Activated B cell treated with CpG ODN at 0.5 μM for 24 hours (primary cell): ENCODE measurements at regions not wholly inside any gene's neighbourhood (a gene's known extent, or its start where the extent isn't known, plus 50 kb on each side); places are given as distances from the start of the nearest gene placed in this dataset.

Source experiments
- ATAC-seq: fragments of 200-7000 bp; cut with Tn5 transposase; one replicate; pipeline ENCODE4 v1.10.0; 2021; ENCODE audit warnings: low read depth, mild to moderate bottlenecking, moderate library complexity
- CTCF ChIA-PET: fragments of 350-600 bp; sonication (Branson Sonifier 250); formaldehyde crosslinking; loops from one replicate; lab custom pipeline; 2021; ENCODE audit warnings: antibody characterized with exemption; lab: Charles Lee
- POLR2A ChIA-PET: fragments of 350-600 bp; sonication (Branson Sonifier 250); formaldehyde crosslinking; loops from one replicate; lab custom pipeline; 2021; ENCODE audit warnings: antibody characterized with exemption; lab: Charles Lee
- DNase-seq: peaks from one replicate; pipeline ENCODE4 v3.0.0; 2022
- H3K27ac Mint-ChIP-seq: one replicate; pipeline ENCODE4 v1.8.0; 2020; ENCODE audit warnings: mixed read lengths
- H3K27me3 Mint-ChIP-seq: one replicate; pipeline ENCODE4 v1.8.0; 2021; ENCODE audit warnings: mixed read lengths
- H3K36me3 Mint-ChIP-seq: one replicate; pipeline ENCODE4 v1.8.0; 2021; ENCODE audit warnings: low read depth, mixed read lengths
- H3K4me1 Mint-ChIP-seq: one replicate; pipeline ENCODE4 v1.8.0; 2021; ENCODE audit warnings: mixed read lengths
- H3K4me3 Mint-ChIP-seq: one replicate; pipeline ENCODE4 v1.8.0; 2020; ENCODE audit warnings: mild to moderate bottlenecking, mixed read lengths
- H3K9me3 Mint-ChIP-seq: one replicate; pipeline ENCODE4 v1.8.0; 2020; ENCODE audit warnings: mixed read lengths
- CTCF ChIP-seq: fragments of 200-600 bp; IDR thresholded peaks from one replicate; pipeline ENCODE4 v1.8.0; 2022; ENCODE audit warnings: antibody characterized with exemption, mild to moderate bottlenecking
- intact Hi-C: fragments of 100-400 bp; cut with micrococcal nuclease; formaldehyde crosslinking; loops from one replicate; pipeline ENCODE4 v1.15.1; 2024

GRCh38 chrX:117510453-117510852, 606.2 kb downstream of the KLHL13 start:
- no peaks in the 10 kb centered on the region for H3K36me3 Mint-ChIP-seq
- TF ChIP-seq CTCF, result no peak
- no peaks in the 10 kb centered on the region for H3K27me3 Mint-ChIP-seq
- no peak overlapping the region for H3K4me3 Mint-ChIP-seq
- no peaks in the 10 kb centered on the region for H3K9me3 Mint-ChIP-seq
- H3K4me1 Mint-ChIP-seq, result no peaks in the 10 kb centered on the region
- ATAC-seq, result no peak
- ChIA-PET POLR2A (no interaction called here), CTCF (interaction anchor here (0.8 kb wide), 1 partner anchor 459 kb away, joined by 4 read pairs; no protein-coding TSS in a partner anchor)
- intact Hi-C loops, result no loop called here
- no peak overlapping the region for H3K27ac Mint-ChIP-seq
- no peak for DNase-seq

- no peak for ATAC-seq
- no peak overlapping the region for H3K27ac Mint-ChIP-seq
- no peak for TF ChIP-seq CTCF
- POLR2A ChIA-PET, result no interaction called here
- H3K9me3 Mint-ChIP-seq, result no peaks in the 10 kb centered on the region
- H3K4me3 Mint-ChIP-seq, result no peak overlapping the region
- H3K36me3 Mint-ChIP-seq, result no peaks in the 10 kb centered on the region
- CTCF ChIA-PET, result no interaction called here
- H3K4me1 Mint-ChIP-seq, result no peaks in the 10 kb centered on the region
- DNase-seq, result no peak
- intact Hi-C loops, result no loop called here
- H3K27me3 Mint-ChIP-seq, result no peaks in the 10 kb centered on the region
Measured at GRCh38 chrX:117508021-117508420, 608.6 kb downstream of the KLHL13 start.

- Mint-ChIP-seq H3K9me3 (no peaks in the 10 kb centered on the region), H3K4me1 (no peaks in the 10 kb centered on the region), H3K27ac (no peak overlapping the region), H3K4me3 (no peak overlapping the region), H3K36me3 (no peaks in the 10 kb centered on the region), H3K27me3 (no peaks in the 10 kb centered on the region)
- CTCF ChIA-PET, result no interaction called here
- POLR2A ChIA-PET, result no interaction called here
- intact Hi-C loops, result no loop called here
- TF ChIP-seq CTCF, result no peak
- ATAC-seq, result no peak
- DNase-seq, result no peak
Measured at GRCh38 chrX:117487421-117487820, 629.2 kb downstream of the KLHL13 start.

GRCh38 chrX:117483950-117484349, 632.7 kb downstream of the KLHL13 start:
- no peak for ATAC-seq
- no peak overlapping the region for H3K4me3 Mint-ChIP-seq
- ChIA-PET POLR2A (no interaction called here), CTCF (no interaction called here)
- no peak overlapping the region for H3K27ac Mint-ChIP-seq
- H3K4me1 Mint-ChIP-seq, result no peaks in the 10 kb centered on the region
- no peak for TF ChIP-seq CTCF
- DNase-seq, result no peak
- H3K36me3 Mint-ChIP-seq, result no peaks in the 10 kb centered on the region
- no peaks in the 10 kb centered on the region for H3K9me3 Mint-ChIP-seq
- no peaks in the 10 kb centered on the region for H3K27me3 Mint-ChIP-seq
- intact Hi-C loops, result no loop called here

- ATAC-seq (no peak), DNase-seq (no peak)
- intact Hi-C loops, result no loop called here
- H3K9me3 Mint-ChIP-seq, result no peaks in the 10 kb centered on the region
- no peak overlapping the region for H3K4me3 Mint-ChIP-seq
- H3K27ac Mint-ChIP-seq, result no peak overlapping the region
- no peaks in the 10 kb centered on the region for H3K36me3 Mint-ChIP-seq
- ChIA-PET POLR2A (no interaction called here), CTCF (no interaction called here)
- H3K4me1 Mint-ChIP-seq, result no peaks in the 10 kb centered on the region
- H3K27me3 Mint-ChIP-seq, result no peaks in the 10 kb centered on the region
- TF ChIP-seq CTCF, result no peak
Measured at GRCh38 chrX:117458243-117458968, 658.2 kb downstream of the KLHL13 start.
